Stomach (tissue), 8 donors: ENCODE measurements at regions not wholly inside any gene's neighbourhood (a gene's known extent, or its start where the extent isn't known, plus 50 kb on each side); places are given as distances from the start of the nearest gene placed in this dataset.
A peak's percentile ranks its signal among the peaks of the same experiment; 100 is the strongest.

Experiments used
- DNase-seq, 2 donors: peaks; one replicate each; pipeline versions ENCODE4 v3.0.0 to v3.0.0-alpha.2; 2013 to 2019
- H3K27ac ChIP-seq, 5 donors: fragments of 200-600 bp in 4 of 5; sonication (generic) in 4 of 5; one replicate each; pipeline ENCODE4 v1.5.1; 2013 to 2019; ENCODE audit warnings: mild to moderate bottlenecking in 1 of 5, moderate library complexity in 1 of 5
- H3K27me3 ChIP-seq, 3 donors: fragments of 200-600 bp; sonication (generic); one replicate each; pipeline ENCODE4 v1.5.1; 2017 to 2019; ENCODE audit warnings: mixed run types in 1 of 3
- H3K36me3 ChIP-seq, 4 donors: fragments of 200-600 bp; sonication (generic); 1 replicate in 3 of 4; 2 replicates in 1 of 4; pipeline ENCODE4 v1.5.1; 2016 to 2019
- H3K4me1 ChIP-seq, 4 donors: fragments of 200-600 bp; sonication (generic); one replicate each; pipeline ENCODE4 v1.5.1; 2016 to 2019
- H3K4me3 ChIP-seq, 4 donors: fragments of 200-600 bp; sonication (generic) in 3 of 4; one replicate each; pipeline ENCODE4 v1.5.1; 2016 to 2019; ENCODE audit warnings: mild to moderate bottlenecking in 1 of 4
- H3K9me3 ChIP-seq, 4 donors: fragments of 200-600 bp; sonication (generic); one replicate each; pipeline ENCODE4 v1.5.1; 2016 to 2019
- CTCF ChIP-seq, 7 experiments: fragments of 450-650 bp in 4 of 7; fragments of 200-600 bp in 3 of 7; sonication (generic) in 3 of 7; IDR thresholded peaks; one replicate each; pipeline ENCODE4 v1.5.1; 2016 to 2019; ENCODE audit warnings: antibody characterized with exemption in 7 of 7, control low read depth in 2 of 7, mild to moderate bottlenecking in 1 of 7
- EP300 ChIP-seq: sonication (generic); formaldehyde crosslinking; IDR thresholded peaks from one replicate; pipeline ENCODE4 v1.6.1; 2017; ENCODE audit warnings: antibody characterized with exemption
- POLR2A ChIP-seq, 4 donors: fragments of 450-650 bp; IDR thresholded peaks; one replicate each; pipeline ENCODE4 v1.6.1; 2016; ENCODE audit warnings: antibody characterized with exemption in 4 of 4, control low read depth in 2 of 4, mild to moderate bottlenecking in 1 of 4, moderate library complexity in 1 of 4
- POLR2AphosphoS5 ChIP-seq, 3 donors: sonication (generic); formaldehyde crosslinking; IDR thresholded peaks; one replicate each; pipeline ENCODE4 v1.6.1; 2016; ENCODE audit warnings: antibody characterized with exemption in 3 of 3
- WGBS, 5 donors: extraction: QIAGEN DNeasy Blood & Tissue Kit in 3 of 5; methylation state at CpG; one replicate each; pipeline versions ENCODE4 v1.1.5 to v1.1.7; 2013 to 2018; 5-methylcytosine and 5-hydroxymethylcytosine counted together
- intact Hi-C: fragments of 100-400 bp; cut with DNase I; formaldehyde crosslinking; loops from one replicate; pipeline ENCODE4 v1.15.1; 2023; ENCODE audit warnings: low total_unique reads
- donor health status: healthy with polysubstance abuse.
- donor health status: Bipolar disorder and iron deficiency.
- donor health status: healthy.

DNA sequence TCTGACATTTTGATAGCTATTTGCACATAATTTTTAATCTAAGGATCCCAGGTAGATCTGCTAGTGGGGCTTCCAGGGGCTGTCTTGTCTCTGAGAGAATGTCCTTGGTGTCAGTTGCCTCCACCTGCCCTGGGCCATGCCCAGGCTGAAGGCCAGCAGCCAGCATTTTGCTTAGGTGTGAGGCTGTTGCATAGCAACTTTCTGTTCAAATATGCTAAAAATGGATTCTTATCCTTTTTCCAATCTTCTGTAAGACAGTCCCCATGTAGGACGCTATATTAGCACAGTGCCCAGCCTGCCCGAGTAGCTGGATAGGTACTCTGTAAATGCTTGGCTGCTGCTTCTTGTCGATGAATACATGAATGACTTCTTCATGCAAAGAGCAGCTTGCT, 62.5 kb upstream of the CITED2 start:
- TF ChIP-seq POLR2A (IDR thresholded peaks at IDR 0.05) (no peak), POLR2AphosphoS5 (IDR thresholded peaks at IDR 0.05) (no peak), EP300 (no peak), CTCF (IDR thresholded peaks at IDR 0.05) (no peak)
- H3K4me3 ChIP-seq, result no peak overlapping the region
- H3K4me1 ChIP-seq, result peaks cover 0 to 8% (median 4%) of the 10 kb centered on the region in 4 donors
- H3K27ac ChIP-seq, result no peak overlapping the region
- 80 to 94% (median 86%) methylated on average over 3 of the region's 3 CpGs for WGBS, 5 donors
- no peaks in the 10 kb centered on the region for H3K9me3 ChIP-seq
- DNase-seq, result no peak
- H3K36me3 ChIP-seq, result no peaks in the 10 kb centered on the region
- H3K27me3 ChIP-seq, result no peaks in the 10 kb centered on the region
- intact Hi-C loops, result no loop called here

GRCh38 chr6:139436200-139436956, 61.9 kb upstream of the CITED2 start:
- Histone ChIP-seq H3K4me3 (no peak overlapping the region), H3K27me3 (no peaks in the 10 kb centered on the region), H3K9me3 (peaks cover 0 to 5% (median 0%) of the 10 kb centered on the region in 4 donors), H3K36me3 (no peaks in the 10 kb centered on the region), H3K27ac (no peak overlapping the region), H3K4me1 (peaks cover 0 to 8% (median 4%) of the 10 kb centered on the region in 4 donors)
- no peak for DNase-seq
- TF ChIP-seq POLR2A (IDR thresholded peaks at IDR 0.05), result no peak
- TF ChIP-seq CTCF (IDR thresholded peaks at IDR 0.05), result no peak
- no peak for TF ChIP-seq EP300
- TF ChIP-seq POLR2AphosphoS5 (IDR thresholded peaks at IDR 0.05), result no peak
- intact Hi-C loops, result no loop called here
- 71 to 81% (median 78%) methylated on average over 7 of the region's 7 CpGs for WGBS, 5 donors

GRCh38 chr6:139433631-139434419, 59.4 kb upstream of the CITED2 start:
- H3K36me3 ChIP-seq, result no peaks in the 10 kb centered on the region
- WGBS, 5 donors, result 26 to 49% (median 36%) methylated on average over 2 of the region's 2 CpGs
- DNase-seq, result peak in 1 of 2 donors; percentile 51
- no peaks in the 10 kb centered on the region for H3K27me3 ChIP-seq
- H3K4me1 ChIP-seq, result peaks cover 0 to 8% (median 4%) of the 10 kb centered on the region in 4 donors
- H3K9me3 ChIP-seq, result peaks cover 0 to 7% (median 0%) of the 10 kb centered on the region in 4 donors
- no peak overlapping the region for H3K27ac ChIP-seq
- H3K4me3 ChIP-seq, result no peak overlapping the region
- no peak for TF ChIP-seq CTCF (IDR thresholded peaks at IDR 0.05)
- no peak for TF ChIP-seq POLR2A (IDR thresholded peaks at IDR 0.05)
- TF ChIP-seq POLR2AphosphoS5 (IDR thresholded peaks at IDR 0.05), result no peak
- TF ChIP-seq EP300, result no peak
- intact Hi-C loops, result no loop called here

DNA sequence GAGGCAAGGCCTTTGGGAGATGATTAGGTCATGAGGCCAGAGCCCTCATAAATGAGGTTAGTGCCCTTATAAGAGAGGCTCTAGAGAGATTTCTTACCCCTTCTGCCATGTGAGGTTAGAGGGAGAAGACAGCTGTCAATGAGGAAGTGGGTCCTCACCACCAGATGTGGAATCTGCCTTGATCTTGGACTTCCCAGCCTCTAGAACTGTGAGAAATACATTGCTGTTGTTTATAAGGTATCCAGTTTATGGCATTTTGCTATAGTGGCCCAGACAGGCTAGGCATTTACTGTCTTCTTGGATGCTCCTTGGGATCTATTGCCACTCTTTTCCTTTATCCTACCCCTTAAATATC, 57.1 kb upstream of the CITED2 start:
- H3K4me3 ChIP-seq, result no peak overlapping the region
- intact Hi-C loops, result no loop called here
- H3K27me3 ChIP-seq, result no peaks in the 10 kb centered on the region
- TF ChIP-seq EP300 (no peak), POLR2A (IDR thresholded peaks at IDR 0.05) (no peak), POLR2AphosphoS5 (IDR thresholded peaks at IDR 0.05) (no peak), CTCF (IDR thresholded peaks at IDR 0.05) (no peak)
- H3K9me3 ChIP-seq, result peaks cover 0 to 7% (median 0%) of the 10 kb centered on the region in 4 donors
- H3K36me3 ChIP-seq, result no peaks in the 10 kb centered on the region
- DNase-seq, result no peak
- H3K27ac ChIP-seq, result no peak overlapping the region
- H3K4me1 ChIP-seq, result peaks cover 0 to 8% (median 4%) of the 10 kb centered on the region in 4 donors
